CD4-positive, alpha-beta T cell treated with Interleukin-2 at 100 ng/mL for 4 hours (primary cell): ENCODE measurements at regions not wholly inside any gene's neighbourhood (a gene's known extent, or its start where the extent isn't known, plus 50 kb on each side); places are given as distances from the start of the nearest gene placed in this dataset.
"Not testable (repeated sequence)": the region's sequence is repeated elsewhere in the genome, so short reads cannot be mapped to it uniquely, and the experiment has no call there.

Experiments
- DNase-seq: peaks from one replicate; pipeline ENCODE4 v3.0.0-alpha.2; 2020; ENCODE audit warnings: low spot score

- DNase-seq = no peak
Measured at GRCh38 chr14:85319101-85319500, 210.8 kb upstream of the FLRT2 start.

GRCh38 chr14:85319998-85320630, 209.8 kb upstream of the FLRT2 start:
- no peak for DNase-seq

GRCh38 chr14:85325134-85326017, 204.6 kb upstream of the FLRT2 start:
- no peak for DNase-seq

GRCh38 chr14:85332401-85332800, 197.5 kb upstream of the FLRT2 start:
- DNase-seq = no peak

- DNase-seq = no peak
Measured at GRCh38 chr14:85333313-85333712, 196.6 kb upstream of the FLRT2 start.

GRCh38 chr14:85333841-85334240, 196.1 kb upstream of the FLRT2 start:
- DNase-seq = no peak

GRCh38 chr14:85334316-85334715, 195.6 kb upstream of the FLRT2 start:
- DNase-seq = no peak

GRCh38 chr14:85336257-85336656, 193.7 kb upstream of the FLRT2 start:
- no peak for DNase-seq

- no peak for DNase-seq
Measured at GRCh38 chr14:85336817-85337216, 193.1 kb upstream of the FLRT2 start.

- DNase-seq = no peak
Measured at GRCh38 chr14:85338895-85339294, 191.0 kb upstream of the FLRT2 start.

- no peak for DNase-seq
Measured at GRCh38 chr14:85342858-85343607, 186.9 kb upstream of the FLRT2 start.

GRCh38 chr14:85344171-85344570, 185.8 kb upstream of the FLRT2 start:
- DNase-seq = no peak

GRCh38 chr14:85344847-85345570, 184.9 kb upstream of the FLRT2 start:
- DNase-seq = no peak

- no peak for DNase-seq
Measured at GRCh38 chr14:85350667-85351066, 179.3 kb upstream of the FLRT2 start.

GRCh38 chr14:85352588-85352987, 177.4 kb upstream of the FLRT2 start:
- DNase-seq = not testable (repeated sequence)

- no peak for DNase-seq
Measured at GRCh38 chr14:85357120-85357519, 172.8 kb upstream of the FLRT2 start.

GRCh38 chr14:85358136-85358785, 171.7 kb upstream of the FLRT2 start:
- no peak for DNase-seq

GRCh38 chr14:85359505-85359904, 170.4 kb upstream of the FLRT2 start:
- no peak for DNase-seq

- DNase-seq = no peak
Measured at GRCh38 chr14:85363358-85363757, 166.6 kb upstream of the FLRT2 start.

GRCh38 chr14:85366226-85366625, 163.7 kb upstream of the FLRT2 start:
- DNase-seq = no peak

- DNase-seq = no peak
Measured at GRCh38 chr14:85380881-85381280, 149.1 kb upstream of the FLRT2 start.

- DNase-seq = no peak
Measured at GRCh38 chr14:85382341-85382740, 147.6 kb upstream of the FLRT2 start.
